Mesothelial cell of epicardium (in vitro differentiated cells): ENCODE measurements at regions not wholly inside any gene's neighbourhood (a gene's known extent, or its start where the extent isn't known, plus 50 kb on each side); places are given as distances from the start of the nearest gene placed in this dataset.
"Not testable (repeated sequence)": the region's sequence is repeated elsewhere in the genome, so short reads cannot be mapped to it uniquely, and the experiment has no call there.

ENCODE experiments used
- DNase-seq, 2 experiments: peaks; one replicate each; pipeline ENCODE4 v3.0.0; 2021; ENCODE audit warnings: low spot score in 2 of 2; ENCODE audit not compliant: unreplicated experiment in 2 of 2
- H3K27ac Mint-ChIP-seq: 2 replicates; pipeline ENCODE4 v1.8.0; 2021; ENCODE audit warnings: mixed read lengths
- H3K27me3 Mint-ChIP-seq: 2 replicates; pipeline ENCODE4 v1.8.0; 2021; ENCODE audit warnings: low read depth, mixed read lengths
- H3K36me3 Mint-ChIP-seq: 2 replicates; pipeline ENCODE4 v1.8.0; 2021; ENCODE audit warnings: mixed read lengths
- H3K4me1 Mint-ChIP-seq: 2 replicates; pipeline ENCODE4 v1.8.0; 2021; ENCODE audit warnings: mixed read lengths
- H3K4me3 Mint-ChIP-seq: 2 replicates; pipeline ENCODE4 v1.8.0; 2021; ENCODE audit warnings: mild to moderate bottlenecking, moderate library complexity, mixed read lengths
- H3K9me3 Mint-ChIP-seq: 2 replicates; pipeline ENCODE4 v1.8.0; 2021; ENCODE audit warnings: mixed read lengths
- TF ChIP-seq, protein P1 (sequence below): fragments of 200-600 bp; sonication (generic); IDR thresholded peaks from one replicate; pipeline ENCODE4 v1.5.0; 2021; ENCODE audit warnings: antibody characterized with exemption; ENCODE audit not compliant: unreplicated experiment

DNA sequence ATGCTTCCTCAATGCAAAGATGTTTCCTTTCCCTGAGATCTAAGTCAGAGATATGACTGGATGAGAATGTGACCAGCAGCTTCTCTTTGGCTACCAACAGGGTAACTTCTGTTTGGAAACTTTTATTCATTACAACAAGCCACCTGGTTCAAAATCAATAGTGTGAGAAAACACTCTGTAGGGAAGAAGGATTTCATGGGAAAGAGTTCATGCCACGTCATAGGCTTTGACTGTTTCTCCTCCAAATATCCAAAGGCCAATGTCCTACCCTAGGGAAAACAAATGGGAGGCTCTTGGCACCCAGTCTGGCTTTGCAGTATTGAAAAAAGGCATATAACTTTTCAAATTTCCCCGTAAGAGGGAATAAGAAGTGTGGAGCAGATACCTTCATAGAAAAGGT is 245.5 kb downstream of the FNDC1 start:
- Mint-ChIP-seq H3K27me3 (no peaks in the 10 kb centered on the region), H3K9me3 (peaks cover 38% of the 10 kb centered on the region)
- TF ChIP-seq, protein P1, sequence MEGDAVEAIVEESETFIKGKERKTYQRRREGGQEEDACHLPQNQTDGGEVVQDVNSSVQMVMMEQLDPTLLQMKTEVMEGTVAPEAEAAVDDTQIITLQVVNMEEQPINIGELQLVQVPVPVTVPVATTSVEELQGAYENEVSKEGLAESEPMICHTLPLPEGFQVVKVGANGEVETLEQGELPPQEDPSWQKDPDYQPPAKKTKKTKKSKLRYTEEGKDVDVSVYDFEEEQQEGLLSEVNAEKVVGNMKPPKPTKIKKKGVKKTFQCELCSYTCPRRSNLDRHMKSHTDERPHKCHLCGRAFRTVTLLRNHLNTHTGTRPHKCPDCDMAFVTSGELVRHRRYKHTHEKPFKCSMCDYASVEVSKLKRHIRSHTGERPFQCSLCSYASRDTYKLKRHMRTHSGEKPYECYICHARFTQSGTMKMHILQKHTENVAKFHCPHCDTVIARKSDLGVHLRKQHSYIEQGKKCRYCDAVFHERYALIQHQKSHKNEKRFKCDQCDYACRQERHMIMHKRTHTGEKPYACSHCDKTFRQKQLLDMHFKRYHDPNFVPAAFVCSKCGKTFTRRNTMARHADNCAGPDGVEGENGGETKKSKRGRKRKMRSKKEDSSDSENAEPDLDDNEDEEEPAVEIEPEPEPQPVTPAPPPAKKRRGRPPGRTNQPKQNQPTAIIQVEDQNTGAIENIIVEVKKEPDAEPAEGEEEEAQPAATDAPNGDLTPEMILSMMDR = no peak

DNA sequence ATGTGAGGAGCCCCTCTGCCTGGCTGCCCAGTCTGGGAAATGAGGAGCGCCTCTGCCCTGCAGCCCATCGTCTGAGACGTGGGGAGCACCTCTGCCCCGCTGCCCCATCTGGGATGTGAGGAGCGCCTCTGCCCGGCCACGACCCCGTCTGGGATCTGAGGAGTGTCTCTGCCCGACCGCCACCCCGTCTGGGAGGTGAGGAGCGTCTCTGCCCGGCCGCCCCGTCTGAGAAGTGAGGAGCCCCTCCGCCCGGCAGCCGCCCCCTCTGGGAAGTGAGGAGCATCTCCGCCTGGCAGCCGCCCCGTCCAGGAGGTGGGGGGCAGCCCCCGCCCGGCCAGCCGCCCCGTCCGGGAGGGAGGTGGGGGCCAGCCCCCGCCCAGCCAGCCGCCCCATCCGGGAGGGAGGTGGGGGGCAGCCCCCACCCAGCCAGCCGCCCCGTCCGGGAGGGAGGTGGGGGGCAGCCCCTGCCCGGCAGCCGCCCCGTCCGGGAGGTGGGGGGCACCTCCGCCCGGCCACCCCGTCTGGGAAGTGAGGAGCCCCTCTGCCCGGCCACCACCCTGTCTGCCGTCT is 238.1 kb downstream of the FNDC1 start:
- DNase-seq, H3K27me3 Mint-ChIP-seq, H3K27ac Mint-ChIP-seq, H3K36me3 Mint-ChIP-seq, H3K4me3 Mint-ChIP-seq, H3K4me1 Mint-ChIP-seq: not testable (repeated sequence)
- H3K9me3 Mint-ChIP-seq = peaks cover 31% of the 10 kb centered on the region

More for the DNA sequence above, 245.5 kb downstream of the FNDC1 start:
- Mint-ChIP-seq H3K36me3 (no peaks in the 10 kb centered on the region), H3K4me1 (no peaks in the 10 kb centered on the region), H3K27ac (no peak overlapping the region), H3K4me3 (no peak overlapping the region)
- no peak for DNase-seq

DNA sequence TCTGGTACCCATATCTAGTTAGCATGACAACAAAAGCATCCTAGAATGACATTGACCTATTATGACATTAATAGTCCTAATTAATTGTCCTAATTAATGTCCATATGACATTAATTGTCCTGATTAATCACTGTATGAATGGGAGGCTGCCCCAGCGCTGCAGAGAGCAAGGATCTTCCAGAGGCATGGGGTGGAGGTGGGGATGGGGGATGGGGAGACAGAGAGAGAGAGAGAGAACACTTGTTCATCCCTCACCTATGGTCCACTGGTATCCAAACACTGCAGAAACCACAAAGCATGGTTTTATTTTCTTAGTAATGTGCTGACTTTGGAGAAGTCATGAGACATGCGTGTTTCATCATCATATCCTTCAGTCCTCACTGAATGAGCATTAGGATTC is 235.1 kb downstream of the FNDC1 start:
- H3K9me3 Mint-ChIP-seq = peaks cover 22% of the 10 kb centered on the region
- no peaks in the 10 kb centered on the region for H3K4me1 Mint-ChIP-seq
- DNase-seq = no peak
- TF ChIP-seq, protein P1 = no peak
- no peak overlapping the region for H3K4me3 Mint-ChIP-seq
- H3K27ac Mint-ChIP-seq = no peak overlapping the region
- no peaks in the 10 kb centered on the region for H3K36me3 Mint-ChIP-seq
- no peaks in the 10 kb centered on the region for H3K27me3 Mint-ChIP-seq

DNA sequence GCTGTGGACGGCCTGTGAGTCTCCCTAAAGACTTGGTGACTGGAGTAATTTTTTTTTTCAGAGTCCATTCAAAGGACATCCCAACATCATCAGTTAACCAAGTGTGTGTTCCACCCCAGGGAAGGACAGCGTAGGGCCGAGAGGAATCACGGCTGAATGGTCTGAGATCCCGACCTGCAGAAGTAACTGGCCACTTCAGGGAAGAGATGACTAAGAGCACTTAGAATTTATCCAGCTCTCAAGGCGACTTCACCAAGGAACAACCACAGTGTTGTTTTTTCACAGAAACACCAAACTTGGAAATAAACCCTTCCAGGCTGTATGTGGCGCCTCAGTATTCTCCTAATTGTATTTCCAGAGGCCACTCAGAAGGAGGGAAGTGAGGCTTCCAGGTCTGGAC is 231.6 kb downstream of the FNDC1 start:
- TF ChIP-seq, protein P1 = no peak

DNA sequence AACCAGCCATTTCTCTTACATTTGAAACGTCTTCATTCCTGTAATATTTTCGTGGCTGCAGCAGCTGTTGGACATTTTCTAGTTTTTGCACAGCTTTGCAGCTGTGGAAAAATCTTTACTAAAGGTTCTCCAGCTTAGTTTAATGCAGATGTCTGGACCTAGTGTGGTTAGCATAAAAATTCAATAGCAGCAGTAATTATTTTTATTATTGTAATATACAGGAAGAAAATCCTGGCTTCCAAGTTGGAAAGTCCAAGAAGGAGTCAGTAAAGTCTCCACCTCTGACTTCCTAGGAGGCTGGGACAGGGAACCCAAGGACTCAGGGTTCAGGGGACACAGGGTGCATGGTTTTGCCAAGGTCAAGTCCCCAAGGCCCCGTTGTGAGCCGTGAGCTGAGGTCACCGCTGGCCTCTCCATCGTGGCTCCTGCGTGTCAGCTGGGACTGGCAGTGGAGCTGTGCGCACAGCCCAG is 230.6 kb downstream of the FNDC1 start:
- H3K4me3 Mint-ChIP-seq = no peak overlapping the region

More for the DNA sequence above, 231.6 kb downstream of the FNDC1 start:
- H3K4me1 Mint-ChIP-seq = no peaks in the 10 kb centered on the region
- H3K27ac Mint-ChIP-seq = no peak overlapping the region
- H3K36me3 Mint-ChIP-seq = no peaks in the 10 kb centered on the region
- DNase-seq = no peak
- H3K9me3 Mint-ChIP-seq = peaks cover 9% of the 10 kb centered on the region
- no peaks in the 10 kb centered on the region for H3K27me3 Mint-ChIP-seq
- H3K4me3 Mint-ChIP-seq = no peak overlapping the region

DNA sequence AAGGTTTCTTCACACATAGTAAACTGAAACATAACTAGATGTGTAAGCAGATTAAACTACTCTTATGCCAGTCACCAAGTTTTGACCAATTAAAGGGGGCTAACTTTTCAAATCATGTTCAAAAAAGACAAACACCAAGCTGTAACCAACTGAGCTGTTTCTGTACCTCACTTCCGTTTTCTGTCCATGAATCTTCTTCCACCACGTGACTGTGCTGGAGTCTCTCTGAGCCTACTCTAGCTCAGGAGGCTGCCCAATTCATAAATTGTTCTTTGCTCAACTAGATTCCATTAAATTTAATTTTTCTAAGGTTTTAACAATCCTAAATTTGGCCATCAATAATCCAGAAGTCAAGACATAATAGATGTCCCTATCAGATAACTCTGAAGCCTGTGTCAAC is 229.4 kb downstream of the FNDC1 start:
- DNase-seq = no peak
- peaks cover 13% of the 10 kb centered on the region for H3K9me3 Mint-ChIP-seq
- H3K4me3 Mint-ChIP-seq = no peak overlapping the region
- no peaks in the 10 kb centered on the region for H3K36me3 Mint-ChIP-seq
- no peaks in the 10 kb centered on the region for H3K4me1 Mint-ChIP-seq
- H3K27me3 Mint-ChIP-seq = no peaks in the 10 kb centered on the region
- TF ChIP-seq, protein P1 = no peak
- H3K27ac Mint-ChIP-seq = no peak overlapping the region

More for the DNA sequence above, 230.6 kb downstream of the FNDC1 start:
- TF ChIP-seq, protein P1 = no peak
- peaks cover 12% of the 10 kb centered on the region for H3K9me3 Mint-ChIP-seq
- no peaks in the 10 kb centered on the region for H3K4me1 Mint-ChIP-seq
- no peaks in the 10 kb centered on the region for H3K27me3 Mint-ChIP-seq
- DNase-seq = no peak
- no peak overlapping the region for H3K27ac Mint-ChIP-seq
- no peaks in the 10 kb centered on the region for H3K36me3 Mint-ChIP-seq
